B cell (primary cell): ENCODE measurements at regions not wholly inside any gene's neighbourhood (a gene's known extent, or its start where the extent isn't known, plus 50 kb on each side); places are given as distances from the start of the nearest gene placed in this dataset.

ENCODE experiments used
- CTCF ChIP-seq: fragments of 200-600 bp; IDR thresholded peaks from one replicate; pipeline ENCODE4 v1.8.0; 2022; ENCODE audit warnings: antibody characterized with exemption, mild to moderate bottlenecking
- EZH2 ChIP-seq: IDR thresholded peaks from 2 replicates; pipeline ENCODE4 v1.6.1; 2012; ENCODE audit warnings: borderline replicate concordance, low read depth, mild to moderate bottlenecking, moderate library complexity, low read length; ENCODE audit not compliant: insufficient read depth, poor library complexity, severe bottlenecking

- TF ChIP-seq CTCF (no peak), EZH2 (no peak)
Measured at GRCh38 chr11:23644443-23644842, 784.2 kb upstream of the CCDC179 start.
